GM19238 (cell line): ENCODE measurements at regions not wholly inside any gene's neighbourhood (a gene's known extent, or its start where the extent isn't known, plus 50 kb on each side); places are given as distances from the start of the nearest gene placed in this dataset.

Experiments used
- DNase-seq: peaks from one replicate; pipeline ENCODE4 v3.0.0; 2011; ENCODE audit warnings: low spot score; ENCODE audit not compliant: insufficient read length

- no peak for DNase-seq
Measured at GRCh38 chr5:174191076-174191475, 145.6 kb downstream of the NSG2 start.

GRCh38 chr5:174191850-174192655, 146.5 kb downstream of the NSG2 start:
- DNase-seq, result no peak

GRCh38 chr5:174192901-174193300, 147.4 kb downstream of the NSG2 start:
- DNase-seq, result no peak

GRCh38 chr5:174195517-174195916, 150.0 kb downstream of the NSG2 start:
- DNase-seq, result no peak

GRCh38 chr5:174197929-174198328, 152.4 kb downstream of the NSG2 start:
- DNase-seq, result no peak

GRCh38 chr5:174198541-174198940, 153.0 kb downstream of the NSG2 start:
- no peak for DNase-seq

GRCh38 chr5:174202996-174203395, 157.5 kb downstream of the NSG2 start:
- DNase-seq, result no peak

GRCh38 chr5:174204535-174205313, 159.2 kb downstream of the NSG2 start:
- no peak for DNase-seq

GRCh38 chr5:174205939-174206338, 160.4 kb downstream of the NSG2 start:
- no peak for DNase-seq

- no peak for DNase-seq
Measured at GRCh38 chr5:174210596-174211276, 165.2 kb downstream of the NSG2 start.

GRCh38 chr5:174211277-174211626, 165.7 kb downstream of the NSG2 start:
- no peak for DNase-seq

- no peak for DNase-seq
Measured at GRCh38 chr5:174217527-174217926, 172.0 kb downstream of the NSG2 start.

- no peak for DNase-seq
Measured at GRCh38 chr5:174218162-174218561, 172.7 kb downstream of the NSG2 start.

- no peak for DNase-seq
Measured at GRCh38 chr5:174220417-174220816, 174.9 kb downstream of the NSG2 start.

GRCh38 chr5:174221436-174221835, 175.9 kb downstream of the NSG2 start:
- no peak for DNase-seq

GRCh38 chr5:174221946-174222345, 176.4 kb downstream of the NSG2 start:
- DNase-seq, result no peak

- DNase-seq, result no peak
Measured at GRCh38 chr5:174222891-174223290, 177.4 kb downstream of the NSG2 start.

GRCh38 chr5:174223355-174223754, 177.8 kb downstream of the NSG2 start:
- no peak for DNase-seq

- DNase-seq, result no peak
Measured at GRCh38 chr5:174229068-174229467, 183.6 kb downstream of the NSG2 start.

- DNase-seq, result no peak
Measured at GRCh38 chr5:174229514-174230370, 184.2 kb downstream of the NSG2 start.

GRCh38 chr5:174231956-174232487, 186.5 kb downstream of the NSG2 start:
- DNase-seq, result no peak
